CD4-positive, alpha-beta T cell treated with Interleukin-2 at 100 ng/mL for 4 hours (primary cell): ENCODE measurements at regions not wholly inside any gene's neighbourhood (a gene's known extent, or its start where the extent isn't known, plus 50 kb on each side); places are given as distances from the start of the nearest gene placed in this dataset.

Experiments
- DNase-seq: peaks from one replicate; pipeline ENCODE4 v3.0.0-alpha.2; 2020; ENCODE audit warnings: low spot score

- DNase-seq = peak; percentile 3
These were observed 1077.2 kb downstream of the VRK1 start for GRCh38 chr14:97874394-97874793.

- no peak for DNase-seq
These were observed 1081.0 kb downstream of the VRK1 start for GRCh38 chr14:97878206-97878605.

- peak; percentile 7 for DNase-seq
These were observed 1081.5 kb downstream of the VRK1 start for GRCh38 chr14:97878727-97879126.

GRCh38 chr14:97887690-97888089 is 1090.5 kb downstream of the VRK1 start:
- no peak for DNase-seq

- no peak for DNase-seq
These were observed 1091.1 kb downstream of the VRK1 start for GRCh38 chr14:97888331-97888730.

- no peak for DNase-seq
These were observed 1094.3 kb downstream of the VRK1 start for GRCh38 chr14:97891515-97891914.

GRCh38 chr14:97894552-97894951 is 1097.4 kb downstream of the VRK1 start:
- no peak for DNase-seq

- DNase-seq = no peak
These were observed 1103.1 kb downstream of the VRK1 start for GRCh38 chr14:97900196-97900854.

GRCh38 chr14:97902630-97903029 is 1105.4 kb downstream of the VRK1 start:
- DNase-seq = no peak

- no peak for DNase-seq
These were observed 1106.6 kb downstream of the VRK1 start for GRCh38 chr14:97903821-97904220.

GRCh38 chr14:97912217-97912616 is 1115.0 kb downstream of the VRK1 start:
- no peak for DNase-seq

GRCh38 chr14:97916100-97916499 is 1118.9 kb downstream of the VRK1 start:
- no peak for DNase-seq

- no peak for DNase-seq
These were observed 1119.7 kb downstream of the VRK1 start for GRCh38 chr14:97916669-97917568.

GRCh38 chr14:97920201-97920600 is 1123.0 kb downstream of the VRK1 start:
- DNase-seq = no peak

- no peak for DNase-seq
These were observed 1124.1 kb downstream of the VRK1 start for GRCh38 chr14:97921296-97921695.

GRCh38 chr14:97924922-97925613 is 1127.9 kb downstream of the VRK1 start:
- DNase-seq = peak; percentile 2

- no peak for DNase-seq
These were observed 1133.0 kb downstream of the VRK1 start for GRCh38 chr14:97930166-97930565.

- no peak for DNase-seq
These were observed 1134.1 kb downstream of the VRK1 start for GRCh38 chr14:97931273-97931672.

GRCh38 chr14:97942921-97943320 is 1145.7 kb downstream of the VRK1 start:
- DNase-seq = no peak

GRCh38 chr14:97943619-97944018 is 1146.4 kb downstream of the VRK1 start:
- DNase-seq = no peak

GRCh38 chr14:97944380-97944779 is 1147.2 kb downstream of the VRK1 start:
- no peak for DNase-seq

- DNase-seq = no peak
These were observed 1148.4 kb downstream of the VRK1 start for GRCh38 chr14:97945631-97946030.

- DNase-seq = no peak
These were observed 1149.1 kb downstream of the VRK1 start for GRCh38 chr14:97946240-97946639.
